T-helper 2 cell treated with Interferon-gamma antibody and Interleukin-4, amounts not matched to agents 5 μg/mL and 100 μg/mL, for 36 hours (primary cell): ENCODE measurements at regions not wholly inside any gene's neighbourhood (a gene's known extent, or its start where the extent isn't known, plus 50 kb on each side); places are given as distances from the start of the nearest gene placed in this dataset.
"Not testable (repeated sequence)": the region's sequence is repeated elsewhere in the genome, so short reads cannot be mapped to it uniquely, and the experiment has no call there.

ENCODE experiments used
- DNase-seq: peaks from one replicate; pipeline ENCODE4 v3.0.0; 2021; ENCODE audit warnings: low spot score
- H3K27ac Mint-ChIP-seq: one replicate; pipeline ENCODE4 v1.8.0; 2021; ENCODE audit warnings: mild to moderate bottlenecking, mixed read lengths
- H3K27me3 Mint-ChIP-seq: one replicate; pipeline ENCODE4 v1.8.0; 2021; ENCODE audit warnings: low read depth, mixed read lengths
- H3K36me3 Mint-ChIP-seq: one replicate; pipeline ENCODE4 v1.8.0; 2021; ENCODE audit warnings: low read depth, mixed read lengths
- H3K4me1 Mint-ChIP-seq: one replicate; pipeline ENCODE4 v1.8.0; 2021; ENCODE audit warnings: low read depth, mixed read lengths
- H3K4me3 Mint-ChIP-seq: one replicate; pipeline ENCODE4 v1.8.0; 2022; ENCODE audit warnings: mild to moderate bottlenecking, moderate library complexity, mixed read lengths
- H3K9me3 Mint-ChIP-seq: one replicate; pipeline ENCODE4 v1.8.0; 2021; ENCODE audit warnings: mixed read lengths

DNA sequence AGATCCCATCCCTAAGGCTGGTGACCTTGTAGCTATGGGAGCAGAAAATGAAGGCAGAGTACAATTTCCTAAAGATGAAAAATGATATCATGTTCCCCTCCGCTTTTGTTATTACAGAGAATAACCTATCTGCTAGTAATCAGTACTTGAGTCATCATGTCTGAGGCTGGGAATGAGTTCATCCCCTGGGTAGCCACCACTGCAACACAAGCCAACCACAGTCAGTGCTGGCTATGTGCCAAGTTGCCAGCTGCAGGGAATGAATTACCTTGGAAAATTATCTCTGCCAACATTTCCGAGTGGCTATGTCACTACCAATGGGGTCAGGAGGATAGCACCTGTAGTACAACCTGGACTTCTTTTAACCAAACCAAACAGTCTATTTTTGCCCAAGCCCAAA is 1094.7 kb upstream of the DDX18 start:
- Mint-ChIP-seq H3K36me3 (no peaks in the 10 kb centered on the region), H3K27ac (no peak overlapping the region), H3K27me3 (no peaks in the 10 kb centered on the region), H3K4me1 (no peaks in the 10 kb centered on the region), H3K4me3 (no peak overlapping the region), H3K9me3 (peaks cover 44% of the 10 kb centered on the region)
- no peak for DNase-seq

DNA sequence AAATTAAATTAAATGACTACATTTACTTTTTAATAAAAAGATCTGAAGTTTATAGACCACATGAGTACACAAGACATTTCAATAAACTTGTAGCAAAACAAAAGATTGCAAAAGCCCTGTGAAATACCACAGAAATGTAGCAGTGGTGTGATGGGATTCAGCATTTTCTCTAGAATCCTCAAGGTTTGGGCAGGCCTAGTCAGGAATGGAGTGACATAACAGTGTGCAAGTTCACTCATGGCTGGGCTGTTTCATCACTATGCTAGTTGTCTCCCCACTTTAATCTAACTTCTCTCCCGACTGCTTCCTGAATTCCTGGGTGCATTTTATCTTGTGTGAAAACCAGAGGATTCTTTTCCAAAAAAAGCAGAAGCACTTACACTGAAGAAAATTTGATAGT is 1089.9 kb upstream of the DDX18 start:
- Mint-ChIP-seq H3K4me3 (no peak overlapping the region), H3K36me3 (no peaks in the 10 kb centered on the region), H3K9me3 (peaks cover 39% of the 10 kb centered on the region), H3K27me3 (no peaks in the 10 kb centered on the region), H3K4me1 (no peaks in the 10 kb centered on the region), H3K27ac (no peak overlapping the region)
- no peak for DNase-seq

DNA sequence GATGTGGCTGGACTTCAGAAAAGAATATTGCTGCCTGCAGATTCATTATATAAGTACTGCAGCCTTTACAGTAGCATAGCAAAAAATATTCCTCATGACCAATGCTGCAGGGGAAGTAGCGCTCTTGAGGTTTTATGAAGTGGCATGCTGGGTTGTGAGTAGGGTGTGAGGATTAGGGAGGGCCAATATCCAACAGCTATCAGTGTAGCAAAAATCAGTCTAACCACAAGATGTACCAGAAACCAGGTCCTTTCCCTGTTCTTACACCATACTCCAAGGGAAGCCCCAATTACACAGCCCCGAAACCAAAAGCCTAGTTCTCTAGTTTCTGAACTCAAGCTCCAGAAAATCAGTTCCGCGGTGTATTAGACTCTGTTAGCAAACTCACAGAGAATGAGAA is 1082.2 kb upstream of the DDX18 start:
- H3K4me3 Mint-ChIP-seq, result no peak overlapping the region
- H3K4me1 Mint-ChIP-seq, result no peaks in the 10 kb centered on the region
- peaks cover 30% of the 10 kb centered on the region for H3K9me3 Mint-ChIP-seq
- H3K36me3 Mint-ChIP-seq, result no peaks in the 10 kb centered on the region
- H3K27ac Mint-ChIP-seq, result no peak overlapping the region
- DNase-seq, result no peak
- no peaks in the 10 kb centered on the region for H3K27me3 Mint-ChIP-seq

DNA sequence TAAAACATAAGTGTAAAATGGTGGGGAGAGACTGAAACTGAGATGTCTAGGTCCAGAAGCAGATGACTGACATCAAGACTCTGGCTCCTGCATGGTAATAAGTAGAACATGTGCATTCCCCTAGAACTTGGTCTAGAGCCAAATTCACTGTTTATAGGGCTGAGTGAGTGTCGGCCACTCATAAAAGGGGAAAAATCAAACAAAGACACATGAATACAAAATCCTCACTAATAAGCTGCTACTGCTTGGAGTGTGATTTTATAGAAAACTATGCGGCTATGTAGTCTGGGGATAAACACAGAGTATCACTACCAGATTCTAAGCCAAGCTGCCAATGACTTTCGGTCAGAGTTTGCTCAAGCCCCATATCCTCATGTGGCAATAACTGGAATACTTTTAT is 1080.8 kb upstream of the DDX18 start:
- Mint-ChIP-seq H3K27me3 (no peaks in the 10 kb centered on the region), H3K4me1 (no peaks in the 10 kb centered on the region), H3K27ac (no peak overlapping the region), H3K4me3 (no peak overlapping the region), H3K36me3 (no peaks in the 10 kb centered on the region), H3K9me3 (peaks cover 22% of the 10 kb centered on the region)
- no peak for DNase-seq

DNA sequence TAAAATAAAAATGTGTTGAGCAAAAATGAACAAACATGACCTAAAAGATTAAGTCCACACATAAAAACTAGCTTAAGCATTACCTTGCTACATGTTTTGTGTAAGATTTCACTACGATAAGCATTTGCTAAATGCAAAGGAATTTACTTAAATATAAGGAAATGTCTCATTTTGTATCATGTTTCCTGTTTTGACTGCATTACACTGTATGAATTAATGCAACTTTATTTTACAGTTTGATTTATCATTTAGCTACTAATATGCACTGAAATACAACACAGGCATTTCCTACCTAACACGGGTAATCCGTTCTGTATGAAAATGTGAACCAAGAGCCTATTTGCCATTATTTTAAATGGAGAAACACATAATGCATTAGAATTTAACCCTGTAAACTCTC is 1076.5 kb upstream of the DDX18 start:
- H3K4me3 Mint-ChIP-seq, result no peak overlapping the region
- H3K9me3 Mint-ChIP-seq, result peaks cover 19% of the 10 kb centered on the region
- H3K4me1 Mint-ChIP-seq, result no peaks in the 10 kb centered on the region
- DNase-seq, result no peak
- no peaks in the 10 kb centered on the region for H3K36me3 Mint-ChIP-seq
- no peak overlapping the region for H3K27ac Mint-ChIP-seq
- no peaks in the 10 kb centered on the region for H3K27me3 Mint-ChIP-seq

DNA sequence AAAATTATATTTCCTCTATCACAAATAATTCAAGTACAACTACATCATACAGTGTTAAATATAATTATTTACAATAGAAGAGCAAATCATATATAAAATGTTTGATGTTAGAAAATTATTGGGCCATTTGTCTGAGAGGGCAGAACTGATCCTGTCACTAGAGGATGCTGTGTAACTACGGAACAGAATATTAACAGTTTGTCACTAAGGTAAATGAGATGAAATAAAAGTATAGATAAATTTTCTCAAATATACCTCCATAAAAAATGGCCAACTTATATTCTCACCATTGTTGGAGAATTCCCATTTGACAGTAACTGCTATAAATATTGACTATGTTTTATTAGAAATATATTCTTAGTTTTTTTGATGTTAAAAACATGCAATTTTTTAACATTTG is 1067.4 kb upstream of the DDX18 start:
- peaks cover 9% of the 10 kb centered on the region for H3K9me3 Mint-ChIP-seq
- H3K4me3 Mint-ChIP-seq, result no peak overlapping the region
- H3K27me3 Mint-ChIP-seq, result no peaks in the 10 kb centered on the region
- DNase-seq, result no peak
- no peaks in the 10 kb centered on the region for H3K4me1 Mint-ChIP-seq
- no peak overlapping the region for H3K27ac Mint-ChIP-seq
- no peaks in the 10 kb centered on the region for H3K36me3 Mint-ChIP-seq

DNA sequence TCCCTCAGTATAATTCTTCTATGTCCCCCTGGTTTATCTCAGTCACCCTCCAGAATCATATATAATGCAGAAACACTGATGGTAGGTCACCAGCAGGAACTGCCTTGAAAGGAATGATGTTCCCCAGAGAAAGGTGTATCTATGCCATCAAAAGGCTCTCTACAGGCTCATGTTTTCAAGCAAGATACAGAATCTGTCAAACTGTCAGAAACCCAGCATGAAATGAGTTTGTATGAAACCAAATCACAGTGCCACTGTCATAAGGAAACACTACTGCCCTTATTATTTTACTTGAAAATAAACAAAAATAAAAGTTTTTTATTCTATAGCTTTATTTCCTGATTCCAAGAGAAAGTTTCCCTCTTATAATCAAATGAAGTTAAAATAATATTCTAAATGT is 1064.5 kb upstream of the DDX18 start:
- Mint-ChIP-seq H3K4me3 (no peak overlapping the region), H3K27me3 (no peaks in the 10 kb centered on the region), H3K4me1 (no peaks in the 10 kb centered on the region), H3K27ac (no peak overlapping the region), H3K9me3 (peaks cover 9% of the 10 kb centered on the region), H3K36me3 (no peaks in the 10 kb centered on the region)
- DNase-seq, result no peak

DNA sequence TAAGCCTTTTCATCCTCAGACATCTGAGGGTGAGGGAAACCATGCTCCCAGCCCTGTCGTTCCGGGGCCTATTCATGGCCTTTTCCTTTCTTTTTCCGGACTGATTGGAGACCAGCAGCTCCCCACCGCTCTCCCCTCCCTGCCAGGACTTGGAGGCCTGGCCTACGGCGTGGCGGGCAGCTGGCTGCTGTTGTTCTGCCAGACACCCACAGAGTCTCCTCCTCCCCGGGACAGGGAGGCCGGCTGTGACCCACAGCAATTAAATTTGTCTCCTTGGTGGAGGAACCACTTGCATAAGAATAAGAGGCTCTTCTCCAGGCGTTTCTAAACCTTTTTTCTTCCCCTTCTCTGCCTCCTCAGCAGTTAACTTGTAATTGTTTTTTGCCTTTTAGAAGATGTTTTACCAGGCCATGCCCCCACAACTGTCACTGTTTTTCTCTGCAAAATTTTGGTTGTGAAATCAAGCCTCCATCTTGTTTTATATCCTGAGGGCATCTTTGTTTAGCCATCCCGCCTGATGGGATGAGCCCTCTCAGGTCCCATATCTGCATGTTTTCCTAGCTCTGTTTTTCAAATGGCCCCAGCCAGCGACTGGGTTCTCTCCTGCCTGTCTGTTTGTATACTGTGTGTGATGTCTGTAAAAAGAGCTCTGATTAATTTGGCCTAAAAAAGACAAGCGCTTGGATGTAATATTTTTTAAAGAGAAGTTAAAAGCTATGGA is 1060.0 kb upstream of the DDX18 start:
- no peak overlapping the region for H3K4me3 Mint-ChIP-seq

DNA sequence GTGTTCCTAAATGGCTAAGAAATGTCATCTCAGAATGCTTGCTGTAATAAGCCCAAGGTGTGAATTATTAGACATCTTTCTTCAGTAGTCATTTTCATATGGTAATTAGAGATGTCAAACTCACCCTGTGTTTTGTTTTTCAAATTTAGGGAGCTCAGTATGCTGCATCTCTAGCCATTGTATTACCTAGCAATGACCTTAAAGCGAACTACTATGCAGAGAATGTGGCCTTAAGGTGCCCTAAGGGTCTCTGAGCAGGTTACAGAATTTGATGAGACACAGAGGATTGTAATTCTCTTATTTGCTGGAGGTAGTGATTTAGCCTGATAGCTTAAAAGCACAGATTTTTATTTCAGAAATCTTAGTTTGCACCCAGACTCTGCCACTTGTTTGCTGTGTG is 1052.6 kb upstream of the DDX18 start:
- Mint-ChIP-seq H3K4me3 (no peak overlapping the region), H3K4me1 (no peaks in the 10 kb centered on the region), H3K27ac (no peak overlapping the region), H3K27me3 (no peaks in the 10 kb centered on the region), H3K9me3 (peaks cover 19% of the 10 kb centered on the region), H3K36me3 (no peaks in the 10 kb centered on the region)
- no peak for DNase-seq

More for the DNA sequence above, 1060.0 kb upstream of the DDX18 start:
- Mint-ChIP-seq H3K9me3 (peaks cover 21% of the 10 kb centered on the region), H3K27ac (no peak overlapping the region), H3K27me3 (no peaks in the 10 kb centered on the region), H3K36me3 (no peaks in the 10 kb centered on the region), H3K4me1 (no peaks in the 10 kb centered on the region)
- DNase-seq, result no peak

DNA sequence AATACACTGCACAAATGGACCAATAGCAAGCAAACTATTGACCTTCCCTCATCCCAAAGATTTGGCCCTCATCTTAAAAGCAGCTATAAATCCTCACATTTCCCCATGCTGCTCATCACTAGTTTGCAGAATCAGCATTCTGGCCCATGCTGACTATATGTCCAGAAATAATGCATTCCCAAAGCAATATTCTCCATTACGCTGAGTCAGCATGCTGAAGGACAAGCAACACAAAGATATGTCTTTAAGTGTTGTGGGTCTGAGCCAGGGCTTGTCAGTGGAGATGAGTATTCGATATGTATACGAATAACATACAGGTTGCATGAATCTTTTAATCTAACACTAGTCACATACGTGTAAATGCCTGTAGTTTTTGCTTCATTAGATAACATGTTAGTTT is 1045.0 kb upstream of the DDX18 start:
- no peak overlapping the region for H3K4me3 Mint-ChIP-seq
- no peaks in the 10 kb centered on the region for H3K4me1 Mint-ChIP-seq
- no peak overlapping the region for H3K27ac Mint-ChIP-seq
- no peaks in the 10 kb centered on the region for H3K36me3 Mint-ChIP-seq
- DNase-seq, result no peak
- no peaks in the 10 kb centered on the region for H3K27me3 Mint-ChIP-seq
- peaks cover 13% of the 10 kb centered on the region for H3K9me3 Mint-ChIP-seq

DNA sequence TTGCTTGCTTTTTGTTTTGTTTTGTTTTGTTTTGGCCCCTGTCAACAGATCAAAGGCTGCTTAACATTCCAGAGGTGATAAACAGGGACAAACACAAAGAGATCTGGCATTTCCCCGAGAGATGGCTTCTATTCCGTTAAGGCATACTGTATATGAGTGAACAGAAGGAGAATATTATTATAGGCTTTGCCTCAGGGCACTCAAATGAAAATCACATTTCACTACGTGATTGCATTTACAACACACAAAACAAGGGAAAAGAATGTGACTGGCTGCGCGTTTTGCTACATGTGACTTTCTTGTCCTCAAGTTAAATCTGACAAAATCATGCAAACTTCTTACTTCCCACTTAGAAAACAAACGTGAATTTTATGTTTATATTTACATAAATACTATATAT is 1037.9 kb upstream of the DDX18 start:
- Mint-ChIP-seq H3K4me3 (no peak overlapping the region), H3K36me3 (no peaks in the 10 kb centered on the region), H3K9me3 (peaks cover 34% of the 10 kb centered on the region), H3K4me1 (no peaks in the 10 kb centered on the region), H3K27ac (no peak overlapping the region), H3K27me3 (no peaks in the 10 kb centered on the region)
- DNase-seq, result no peak

DNA sequence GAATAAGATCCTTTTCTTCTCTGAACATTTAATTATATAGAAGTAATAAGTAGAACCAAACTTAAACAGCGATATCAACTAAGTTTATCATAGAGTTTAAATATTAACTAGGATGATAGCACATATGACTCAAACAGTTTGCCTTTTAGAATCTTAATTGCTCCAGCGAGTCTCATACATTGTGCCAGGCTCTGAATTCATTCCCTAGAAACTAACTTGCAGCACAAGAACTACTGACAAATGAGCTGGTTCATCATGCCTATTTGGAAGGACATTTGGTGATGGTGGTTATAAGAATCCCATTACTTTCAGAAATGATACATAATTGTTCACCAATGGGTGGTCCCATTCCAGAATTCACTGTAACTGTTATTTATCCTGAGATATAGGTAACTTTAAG is 1026.6 kb upstream of the DDX18 start:
- DNase-seq, result no peak
- Mint-ChIP-seq H3K4me3 (no peak overlapping the region), H3K9me3 (peaks cover 25% of the 10 kb centered on the region), H3K27ac (no peak overlapping the region), H3K4me1 (no peaks in the 10 kb centered on the region), H3K36me3 (no peaks in the 10 kb centered on the region), H3K27me3 (no peaks in the 10 kb centered on the region)

DNA sequence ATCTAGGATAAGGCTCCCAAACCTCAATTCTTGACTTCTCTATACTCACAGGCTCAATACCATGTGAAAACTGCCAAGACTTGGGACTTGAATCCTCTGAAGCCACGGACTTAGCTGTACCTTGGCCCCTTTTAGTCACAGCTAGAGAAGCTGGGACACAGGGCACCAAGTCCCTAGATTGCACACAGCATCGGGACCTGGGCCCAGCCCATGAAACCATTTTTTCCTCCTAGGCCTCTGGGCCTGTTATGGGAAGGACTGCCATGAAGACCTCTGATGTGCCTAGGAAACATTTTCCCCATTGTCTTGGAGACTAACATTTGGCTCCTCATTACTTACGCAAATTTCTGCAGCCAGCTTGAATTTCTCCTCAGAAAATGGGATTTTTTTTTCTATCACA is 1011.8 kb upstream of the DDX18 start:
- Mint-ChIP-seq H3K36me3 (no peaks in the 10 kb centered on the region), H3K27me3 (no peaks in the 10 kb centered on the region), H3K4me1 (no peaks in the 10 kb centered on the region)

DNA sequence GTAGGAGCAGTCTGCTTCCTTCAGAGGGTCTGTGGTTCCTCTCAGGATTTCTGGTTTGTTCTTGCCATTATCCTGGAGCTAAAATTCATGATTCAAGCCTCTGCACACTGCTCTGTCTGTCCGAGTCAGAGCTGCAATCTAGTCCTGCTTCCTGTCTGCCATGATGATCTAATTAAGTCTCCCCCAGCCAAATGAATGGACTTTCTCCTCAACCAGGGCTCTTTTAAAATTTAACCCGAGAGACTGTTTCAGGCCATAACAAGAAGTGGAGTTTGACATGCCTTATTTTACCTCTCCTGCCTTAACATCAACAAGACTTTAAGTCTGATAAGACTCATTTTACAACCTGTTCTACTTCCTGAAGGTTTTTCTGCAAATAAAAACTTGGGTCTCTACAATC is 1009.6 kb upstream of the DDX18 start:
- Mint-ChIP-seq H3K27me3 (no peaks in the 10 kb centered on the region), H3K4me3 (no peak overlapping the region), H3K9me3 (peaks cover 46% of the 10 kb centered on the region), H3K4me1 (no peaks in the 10 kb centered on the region), H3K36me3 (no peaks in the 10 kb centered on the region), H3K27ac (no peak overlapping the region)
- DNase-seq, result no peak

More for the DNA sequence above, 1011.8 kb upstream of the DDX18 start:
- Mint-ChIP-seq H3K4me3 (no peak overlapping the region), H3K27ac (no peak overlapping the region), H3K9me3 (peaks cover 50% of the 10 kb centered on the region)
- DNase-seq, result no peak

DNA sequence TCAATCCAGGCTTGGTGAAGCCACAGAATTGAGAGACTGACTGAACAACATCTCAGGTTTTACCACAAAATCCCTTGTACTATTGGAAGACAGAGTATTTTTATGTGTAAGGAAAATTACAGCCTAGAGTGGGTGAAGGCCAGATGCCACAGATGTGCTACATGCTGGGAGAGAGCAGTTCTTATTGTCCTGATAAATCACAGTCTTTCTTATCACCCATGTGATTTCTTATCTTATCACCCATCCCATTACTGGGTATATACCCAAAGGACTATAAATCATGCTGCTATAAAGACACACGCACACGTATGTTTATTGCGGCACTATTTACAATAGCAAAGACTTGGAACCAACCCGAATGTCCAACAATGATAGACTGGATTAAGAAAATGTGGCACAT is 1008.0 kb upstream of the DDX18 start:
- not testable (repeated sequence) for H3K27ac Mint-ChIP-seq, H3K4me1 Mint-ChIP-seq, H3K36me3 Mint-ChIP-seq, H3K4me3 Mint-ChIP-seq, H3K27me3 Mint-ChIP-seq, DNase-seq
- peaks cover 46% of the 10 kb centered on the region for H3K9me3 Mint-ChIP-seq
